ENCODE measurements at regions not wholly inside any gene's neighbourhood (a gene's known extent, or its start where the extent isn't known, plus 50 kb on each side); places are given as distances from the start of the nearest gene placed in this dataset.
"Not testable (repeated sequence)": the region's sequence is repeated elsewhere in the genome, so short reads cannot be mapped to it uniquely, and the experiment has no call there.

DNA sequence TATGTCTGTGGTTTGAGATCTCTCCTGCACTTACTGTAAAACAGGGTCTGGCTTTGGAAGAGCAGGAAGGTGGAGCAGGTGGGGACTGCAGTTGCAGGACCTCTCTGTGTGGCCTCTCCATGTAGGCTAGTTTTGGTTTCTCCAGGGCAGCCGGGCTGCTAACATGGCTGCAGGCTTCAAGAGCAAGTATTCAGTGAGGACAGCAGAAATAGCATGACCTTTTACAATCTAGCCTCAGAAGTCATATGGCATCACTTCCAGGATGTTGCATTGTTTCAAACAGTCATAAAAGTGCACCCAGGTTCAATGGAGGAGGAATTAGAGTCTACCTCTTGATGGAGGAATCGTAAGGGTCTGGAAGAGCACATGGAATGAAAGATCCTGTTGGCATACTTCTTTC, 728.7 kb downstream of the NTRK3 start:
- DNase-seq = no peak

- no peak for DNase-seq
Measured at GRCh38 chr15:87527416-87527815, 729.1 kb downstream of the NTRK3 start.

DNA sequence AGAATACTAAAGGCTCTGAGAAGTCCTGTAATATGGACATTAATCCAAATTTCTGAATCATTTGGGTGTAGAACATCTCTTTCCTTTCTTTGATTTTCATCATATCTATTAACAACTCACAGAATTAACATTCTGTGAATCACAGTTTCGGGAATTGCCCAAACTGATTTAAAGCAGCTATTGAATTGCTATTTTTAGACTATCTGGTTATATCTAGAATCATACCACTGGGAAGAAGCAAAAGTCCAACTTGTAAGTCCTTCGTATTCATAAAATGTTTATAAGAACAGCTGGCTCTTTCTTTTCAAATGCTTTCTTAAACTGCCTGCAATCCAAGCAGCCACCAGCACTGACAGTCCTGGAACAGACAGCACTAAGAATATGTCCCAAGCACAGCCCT, 733.0 kb downstream of the NTRK3 start:
- no peak for DNase-seq

- DNase-seq = no peak
Measured at GRCh38 chr15:87522997-87523396, 733.5 kb downstream of the NTRK3 start.

DNA sequence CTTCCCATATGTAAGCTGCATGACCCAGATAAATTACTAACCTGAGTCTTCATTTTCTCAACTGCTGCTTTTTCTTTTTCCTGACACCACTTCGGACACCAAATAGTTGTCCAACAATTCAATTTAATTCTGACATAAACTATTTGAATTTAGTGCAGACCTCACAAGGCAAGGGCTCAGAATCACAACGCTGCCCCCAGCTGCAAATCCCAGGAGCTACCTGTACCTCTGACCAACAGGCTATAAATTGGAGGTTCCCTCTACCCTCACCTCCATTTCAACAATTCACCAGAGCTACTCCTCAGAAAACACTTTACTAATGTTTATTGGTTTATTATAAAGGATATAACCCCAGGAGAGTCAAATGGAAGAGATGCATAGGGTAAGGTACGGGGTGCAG, 737.6 kb downstream of the NTRK3 start:
- DNase-seq = no peak

DNA sequence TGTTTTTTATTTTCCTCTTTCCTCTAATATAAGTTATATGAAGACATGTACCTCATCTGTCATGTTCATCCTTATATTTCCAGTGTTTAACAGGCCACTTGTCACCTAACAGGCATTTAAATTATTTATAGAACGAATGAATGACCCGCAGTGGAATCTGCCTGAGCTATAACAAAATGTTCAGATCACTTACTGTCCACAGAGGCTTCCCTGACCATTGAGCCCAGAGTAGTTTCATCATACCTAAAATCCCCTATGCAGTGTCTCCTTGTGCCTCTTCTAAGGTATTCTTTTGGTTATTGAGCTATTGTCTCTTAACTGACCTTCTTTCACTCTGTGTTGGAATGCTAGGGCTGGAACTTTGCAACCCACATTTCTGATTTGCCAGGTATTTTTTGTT, 748.5 kb downstream of the NTRK3 start:
- no peak for DNase-seq

- no peak for DNase-seq
Measured at GRCh38 chr15:87502173-87502572, 754.4 kb downstream of the NTRK3 start.

- DNase-seq = no peak
Measured at GRCh38 chr15:87500240-87500639, 756.3 kb downstream of the NTRK3 start.

DNA sequence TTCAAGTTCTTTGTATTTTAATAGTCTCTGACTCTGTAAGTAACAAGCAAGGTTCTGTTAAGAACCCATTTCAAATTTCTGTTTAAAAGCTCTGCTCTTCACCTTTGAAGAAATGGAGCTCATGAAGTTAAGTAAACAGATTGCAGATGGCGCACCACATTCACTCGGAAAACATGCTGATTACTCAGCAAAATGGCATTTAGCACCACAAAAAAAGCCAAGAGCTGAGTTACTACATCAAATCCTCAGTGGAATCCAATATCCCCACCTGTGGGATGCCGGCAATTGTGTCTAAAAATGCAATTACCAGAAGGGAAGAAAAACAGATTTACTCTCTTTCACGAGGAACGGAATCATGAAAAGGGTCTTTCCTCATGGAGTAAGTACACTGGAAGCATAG, 758.0 kb downstream of the NTRK3 start:
- DNase-seq = no peak

- no peak for DNase-seq
Measured at GRCh38 chr15:87496795-87497194, 759.7 kb downstream of the NTRK3 start.

DNA sequence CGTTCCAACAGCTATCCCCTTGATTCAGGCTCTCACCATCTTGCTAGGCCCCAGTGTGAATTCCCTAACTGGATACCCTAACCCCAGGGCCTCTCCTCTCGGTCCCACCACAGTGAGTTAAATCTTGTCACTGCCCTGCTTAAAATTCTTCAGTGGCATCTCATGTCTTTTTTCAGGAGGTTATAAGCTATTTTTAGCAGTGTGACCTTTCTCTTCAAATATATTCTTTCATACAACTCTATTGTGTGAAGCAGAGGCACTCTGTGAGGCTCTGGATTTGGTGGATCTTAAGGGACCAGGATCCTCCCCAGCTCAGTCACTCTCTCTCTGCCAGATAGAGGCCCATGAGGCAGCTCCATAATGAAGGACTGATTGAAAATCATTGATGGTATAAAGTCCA, 760.4 kb downstream of the NTRK3 start:
- DNase-seq = no peak

GRCh38 chr15:87493803-87494202, 762.7 kb downstream of the NTRK3 start:
- DNase-seq = no peak

DNA sequence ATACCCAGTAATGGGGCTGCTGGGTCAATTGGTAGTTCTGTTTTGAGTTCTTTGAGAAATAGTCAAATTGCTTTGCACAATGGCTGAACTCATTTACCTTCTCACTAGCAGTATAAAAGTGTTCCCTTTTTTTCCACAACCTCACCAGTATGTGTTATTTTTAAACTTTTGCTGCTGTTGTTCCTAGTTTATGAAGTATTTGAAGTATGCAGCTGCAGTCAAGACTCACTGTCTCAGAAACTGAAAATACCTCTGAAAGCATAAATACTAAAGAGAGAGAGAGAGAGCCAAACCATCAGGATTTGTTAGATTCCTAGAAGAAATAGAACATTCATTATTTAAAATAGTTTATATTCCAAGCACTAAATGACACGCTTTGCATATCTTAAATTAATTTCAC, 764.2 kb downstream of the NTRK3 start:
- DNase-seq = no peak

- DNase-seq = no peak
Measured at GRCh38 chr15:87490666-87491065, 765.9 kb downstream of the NTRK3 start.

DNA sequence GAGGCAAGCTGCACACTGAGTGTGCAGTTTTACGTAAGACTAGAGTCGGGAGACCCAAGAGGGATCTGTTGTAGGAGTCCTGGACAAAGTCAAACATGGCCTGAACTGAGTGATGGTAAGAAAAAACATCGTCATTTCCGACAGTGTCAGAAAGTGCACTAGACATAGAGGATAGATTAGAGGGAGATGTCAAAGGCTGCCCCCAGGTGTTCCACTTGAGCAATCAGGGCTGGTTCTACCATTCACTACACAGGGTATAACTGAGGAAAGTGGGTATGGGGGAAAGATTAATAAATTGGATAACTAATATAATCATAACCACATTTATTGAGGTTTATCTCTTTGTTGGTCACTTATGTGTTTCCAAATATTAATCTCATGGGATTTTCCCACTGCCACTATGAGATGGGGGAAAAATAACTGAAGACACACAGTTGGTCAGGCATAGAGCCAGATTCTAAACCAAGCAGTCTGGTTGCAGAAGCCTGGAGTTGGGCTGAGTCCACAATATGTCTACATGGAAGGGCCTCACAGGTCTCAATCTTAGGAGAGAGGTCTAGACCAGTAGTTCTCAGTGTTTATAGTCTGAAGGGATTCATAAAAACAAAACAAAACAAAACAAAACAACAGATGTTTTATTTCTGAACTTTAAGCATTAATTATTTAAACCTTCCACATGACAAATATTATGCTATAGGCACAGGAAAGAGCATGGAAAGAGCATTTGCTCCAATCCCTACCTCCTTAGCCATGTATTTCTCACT, 766.5 kb downstream of the NTRK3 start:
- DNase-seq = no peak

- no peak for DNase-seq
Measured at GRCh38 chr15:87489456-87489855, 767.1 kb downstream of the NTRK3 start.

DNA sequence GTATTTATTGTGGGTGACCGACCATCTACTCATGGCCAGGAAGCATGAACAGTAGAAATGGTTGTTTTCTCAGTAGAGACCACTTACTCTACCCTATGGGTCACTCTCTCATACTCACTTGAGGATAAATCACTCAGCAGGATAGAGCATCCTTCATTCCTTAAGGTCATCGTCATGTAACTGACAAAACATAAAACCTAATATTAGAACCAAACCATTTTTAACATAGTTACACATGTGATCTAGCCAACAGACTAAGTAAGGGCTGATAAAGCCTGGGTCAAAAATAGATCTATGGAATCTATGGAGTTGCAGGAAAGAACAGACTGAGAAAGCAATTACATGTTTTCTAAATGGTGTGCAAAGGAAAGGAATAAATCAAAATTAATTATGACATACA, 769.1 kb downstream of the NTRK3 start:
- DNase-seq = no peak

GRCh38 chr15:87483468-87483867, 773.1 kb downstream of the NTRK3 start:
- no peak for DNase-seq

GRCh38 chr15:87481126-87481525, 775.4 kb downstream of the NTRK3 start:
- DNase-seq = no peak

- DNase-seq = no peak
Measured at GRCh38 chr15:87478687-87479072, 777.9 kb downstream of the NTRK3 start.

DNA sequence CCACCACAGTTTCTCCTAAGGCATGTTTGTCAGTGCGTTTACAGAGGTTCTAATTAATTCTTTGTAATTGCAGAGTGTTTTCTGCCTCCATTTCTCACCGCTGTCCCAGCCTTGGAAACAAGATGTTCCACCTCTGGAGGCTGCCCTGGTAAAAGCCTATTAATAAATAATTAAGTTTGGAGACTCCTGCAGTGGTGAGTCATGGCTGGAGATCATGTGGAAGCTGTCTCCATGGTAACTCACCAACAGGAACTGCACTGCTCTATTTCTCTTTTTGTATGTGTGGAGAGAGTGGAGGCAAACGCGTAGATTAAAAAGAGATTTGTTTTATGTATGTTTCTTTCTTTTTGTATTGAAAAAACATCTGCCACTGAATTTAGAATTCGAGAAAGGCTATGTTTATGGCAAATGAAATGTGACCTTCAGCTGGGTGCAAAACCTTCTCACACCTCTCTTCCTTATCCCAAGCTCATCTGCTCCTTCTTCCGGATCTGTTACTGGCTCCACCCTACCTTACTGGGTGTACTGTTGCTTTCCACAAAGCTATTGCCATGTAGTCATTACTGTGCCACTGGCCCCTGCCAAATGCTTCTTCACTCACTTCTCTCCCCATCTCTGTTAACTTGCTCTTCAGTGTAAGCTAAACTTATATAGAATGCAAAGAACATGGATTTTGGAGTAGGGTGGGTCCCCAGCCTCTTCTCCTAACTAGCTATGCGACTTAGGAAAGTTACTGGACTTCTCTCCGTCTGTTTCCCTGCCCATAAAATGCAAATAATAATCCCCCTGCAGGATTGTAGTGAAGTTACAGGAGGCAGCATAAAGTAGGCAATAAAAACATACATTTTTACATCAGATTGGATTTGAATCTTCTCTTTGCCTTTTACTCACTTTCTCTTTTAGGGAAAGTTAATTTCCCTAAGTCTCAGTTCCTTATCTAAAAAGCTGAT, 778.5 kb downstream of the NTRK3 start:
- DNase-seq = no peak

GRCh38 chr15:87477026-87477425, 779.5 kb downstream of the NTRK3 start:
- no peak for DNase-seq

GRCh38 chr15:87470923-87471322, 785.6 kb downstream of the NTRK3 start:
- no peak for DNase-seq

GRCh38 chr15:87463956-87464355, 792.6 kb downstream of the NTRK3 start:
- not testable (repeated sequence) for DNase-seq

Measured in GF-D8 (cell line).